ENCODE measurements at regions not wholly inside any gene's neighbourhood (a gene's known extent, or its start where the extent isn't known, plus 50 kb on each side); places are given as distances from the start of the nearest gene placed in this dataset.
"Not testable (repeated sequence)": the region's sequence is repeated elsewhere in the genome, so short reads cannot be mapped to it uniquely, and the experiment has no call there.

DNA sequence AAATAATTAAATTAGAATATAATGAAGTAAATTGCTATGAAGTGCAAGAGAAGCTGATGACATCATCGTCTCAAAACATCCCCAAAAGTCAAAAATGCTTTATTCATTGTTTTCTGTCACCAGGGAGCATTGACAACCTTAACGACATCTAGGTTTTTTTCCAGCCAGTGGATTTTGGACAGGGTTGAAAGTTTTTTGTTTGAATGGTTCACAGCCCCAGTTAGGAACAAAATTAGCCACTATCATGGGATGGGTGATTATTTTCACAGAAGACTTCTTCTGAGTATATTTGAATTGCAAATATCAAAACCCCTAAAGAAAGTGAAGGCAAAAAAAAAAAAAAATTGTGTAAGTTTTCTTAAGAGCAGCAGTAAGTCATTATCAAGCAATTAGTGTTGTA, 826.1 kb downstream of the STPG2 start:
- H3K9me2 ChIP-seq (replicated peaks; ENCODE audit: low read depth, low read length): no peaks in the 10 kb centered on the region
- no peaks in the 10 kb centered on the region for H3F3A ChIP-seq (ENCODE audit: low read depth)
- H3K4me1 ChIP-seq (ENCODE audit: insufficient read depth, low read length, poor library complexity, severe bottlenecking): no peaks in the 10 kb centered on the region
- no peaks in the 10 kb centered on the region for H3K9me3 ChIP-seq (ENCODE audit: insufficient read depth, low read depth, low read length)
- no peak overlapping the region for H3K9ac ChIP-seq (ENCODE audit: low read depth, low read length, poor library complexity, severe bottlenecking)
- no peak overlapping the region for H3K4me3 ChIP-seq (ENCODE audit: low read length, poor library complexity, severe bottlenecking)
- TF ChIP-seq, protein P1, sequence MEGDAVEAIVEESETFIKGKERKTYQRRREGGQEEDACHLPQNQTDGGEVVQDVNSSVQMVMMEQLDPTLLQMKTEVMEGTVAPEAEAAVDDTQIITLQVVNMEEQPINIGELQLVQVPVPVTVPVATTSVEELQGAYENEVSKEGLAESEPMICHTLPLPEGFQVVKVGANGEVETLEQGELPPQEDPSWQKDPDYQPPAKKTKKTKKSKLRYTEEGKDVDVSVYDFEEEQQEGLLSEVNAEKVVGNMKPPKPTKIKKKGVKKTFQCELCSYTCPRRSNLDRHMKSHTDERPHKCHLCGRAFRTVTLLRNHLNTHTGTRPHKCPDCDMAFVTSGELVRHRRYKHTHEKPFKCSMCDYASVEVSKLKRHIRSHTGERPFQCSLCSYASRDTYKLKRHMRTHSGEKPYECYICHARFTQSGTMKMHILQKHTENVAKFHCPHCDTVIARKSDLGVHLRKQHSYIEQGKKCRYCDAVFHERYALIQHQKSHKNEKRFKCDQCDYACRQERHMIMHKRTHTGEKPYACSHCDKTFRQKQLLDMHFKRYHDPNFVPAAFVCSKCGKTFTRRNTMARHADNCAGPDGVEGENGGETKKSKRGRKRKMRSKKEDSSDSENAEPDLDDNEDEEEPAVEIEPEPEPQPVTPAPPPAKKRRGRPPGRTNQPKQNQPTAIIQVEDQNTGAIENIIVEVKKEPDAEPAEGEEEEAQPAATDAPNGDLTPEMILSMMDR (conservative IDR thresholded peaks at IDR 0.05; ENCODE audit: low read length): no peak
- TF ChIP-seq EZH2phosphoT487 (IDR thresholded peaks at IDR 0.05; ENCODE audit: borderline replicate concordance): no peak
- H3K27me3 ChIP-seq (ENCODE audit: insufficient read depth, low read length, poor library complexity, severe bottlenecking): no peaks in the 10 kb centered on the region
- H3K36me3 ChIP-seq (ENCODE audit: insufficient read depth, low read length): no peaks in the 10 kb centered on the region
- H4K20me1 ChIP-seq (ENCODE audit: insufficient read depth, low read length, poor library complexity, severe bottlenecking): no peaks in the 10 kb centered on the region
- no peak overlapping the region for H2AFZ ChIP-seq (ENCODE audit: low read length)
- H3K79me2 ChIP-seq (ENCODE audit: insufficient read depth, low read length): no peaks in the 10 kb centered on the region
- H3K4me2 ChIP-seq (ENCODE audit: low read depth, low read length, poor library complexity, severe bottlenecking): no peak overlapping the region

DNA sequence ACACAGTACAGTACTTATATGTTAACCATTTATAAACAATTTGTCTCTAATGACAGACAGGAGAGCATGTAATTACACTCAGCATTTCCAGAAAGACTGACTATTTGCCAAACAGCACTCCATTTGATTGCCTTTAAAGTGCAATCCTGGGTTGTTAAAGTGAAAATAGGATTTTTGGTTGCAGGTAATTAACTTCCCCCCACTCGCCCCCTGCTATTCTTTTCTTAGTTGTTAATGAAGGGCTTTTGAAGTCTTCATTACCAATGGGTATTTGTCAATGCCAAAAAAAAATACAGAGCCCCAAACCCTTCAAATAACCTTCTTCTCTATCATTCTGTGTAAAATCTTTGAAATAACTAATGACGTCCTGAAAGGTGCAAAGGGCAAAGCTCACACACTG, 825.6 kb downstream of the STPG2 start:
- Histone ChIP-seq H3K4me3 (ENCODE audit: low read length, poor library complexity, severe bottlenecking) (no peak overlapping the region), H3K9me2 (replicated peaks; ENCODE audit: low read depth, low read length) (no peaks in the 10 kb centered on the region), H4K20me1 (ENCODE audit: insufficient read depth, low read length, poor library complexity, severe bottlenecking) (no peaks in the 10 kb centered on the region), H3K9ac (ENCODE audit: low read depth, low read length, poor library complexity, severe bottlenecking) (no peak overlapping the region), H3K36me3 (ENCODE audit: insufficient read depth, low read length) (no peaks in the 10 kb centered on the region), H3F3A (ENCODE audit: low read depth) (no peaks in the 10 kb centered on the region), H3K9me3 (ENCODE audit: insufficient read depth, low read depth, low read length) (no peaks in the 10 kb centered on the region), H3K27me3 (ENCODE audit: insufficient read depth, low read length, poor library complexity, severe bottlenecking) (no peaks in the 10 kb centered on the region), H2AFZ (ENCODE audit: low read length) (no peak overlapping the region), H3K4me1 (ENCODE audit: insufficient read depth, low read length, poor library complexity, severe bottlenecking) (no peaks in the 10 kb centered on the region), H3K4me2 (ENCODE audit: low read depth, low read length, poor library complexity, severe bottlenecking) (no peak overlapping the region), H3K79me2 (ENCODE audit: insufficient read depth, low read length) (no peaks in the 10 kb centered on the region)
- TF ChIP-seq, protein P1 (conservative IDR thresholded peaks at IDR 0.05; ENCODE audit: low read length): no peak
- TF ChIP-seq EZH2phosphoT487 (IDR thresholded peaks at IDR 0.05; ENCODE audit: borderline replicate concordance): no peak

DNA sequence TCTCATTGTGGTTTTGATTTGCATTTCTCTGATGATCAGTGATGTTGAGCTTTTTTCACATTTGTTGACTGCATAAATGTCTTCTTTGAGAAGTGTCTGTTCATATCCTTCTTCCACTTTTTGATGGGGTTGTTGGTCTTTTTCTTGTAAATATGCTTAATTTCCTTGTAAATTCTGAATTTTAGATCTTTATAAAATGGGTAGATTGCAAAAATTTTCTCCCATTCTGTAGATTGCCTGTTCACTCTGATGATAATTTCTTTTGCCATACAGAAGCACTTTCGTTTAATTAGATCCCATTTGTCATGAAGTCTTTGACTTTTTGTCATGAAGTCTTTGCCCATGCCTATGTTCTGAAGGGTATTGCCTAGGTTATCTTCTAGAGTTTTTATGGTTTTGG, 817.5 kb downstream of the STPG2 start:
- H3K4me2 ChIP-seq (ENCODE audit: low read depth, low read length, poor library complexity, severe bottlenecking); H3F3A ChIP-seq (ENCODE audit: low read depth); H3K4me1 ChIP-seq (ENCODE audit: insufficient read depth, low read length, poor library complexity, severe bottlenecking); H3K9ac ChIP-seq (ENCODE audit: low read depth, low read length, poor library complexity, severe bottlenecking); H3K4me3 ChIP-seq (ENCODE audit: low read length, poor library complexity, severe bottlenecking); H3K36me3 ChIP-seq (ENCODE audit: insufficient read depth, low read length); H3K9me2 ChIP-seq (replicated peaks; ENCODE audit: low read depth, low read length); H3K9me3 ChIP-seq (ENCODE audit: insufficient read depth, low read depth, low read length); H4K20me1 ChIP-seq (ENCODE audit: insufficient read depth, low read length, poor library complexity, severe bottlenecking); H2AFZ ChIP-seq (ENCODE audit: low read length); H3K27me3 ChIP-seq (ENCODE audit: insufficient read depth, low read length, poor library complexity, severe bottlenecking); H3K79me2 ChIP-seq (ENCODE audit: insufficient read depth, low read length): not testable (repeated sequence)

DNA sequence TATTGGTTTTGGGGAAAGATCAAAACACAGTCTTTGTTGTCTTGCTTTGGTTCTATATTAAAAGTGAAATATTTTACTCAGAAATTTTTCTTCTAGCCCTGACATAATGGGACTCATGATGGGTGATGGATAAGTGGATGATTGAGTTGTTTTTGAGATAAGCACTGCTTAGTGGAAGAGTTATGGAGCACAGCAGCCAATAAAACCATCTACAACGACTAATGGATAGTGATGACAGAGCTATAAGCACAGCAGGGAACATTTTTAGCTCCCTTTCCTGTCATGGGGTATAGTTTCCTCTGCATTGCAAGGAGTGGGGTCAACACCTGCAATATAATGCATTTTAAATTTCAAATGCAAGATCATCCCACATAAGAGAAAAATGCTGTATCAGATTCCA, 812.4 kb downstream of the STPG2 start:
- no peaks in the 10 kb centered on the region for H3K9me2 ChIP-seq (replicated peaks; ENCODE audit: low read depth, low read length)
- H3K9ac ChIP-seq (ENCODE audit: low read depth, low read length, poor library complexity, severe bottlenecking): no peak overlapping the region
- H3K9me3 ChIP-seq (ENCODE audit: insufficient read depth, low read depth, low read length): no peaks in the 10 kb centered on the region
- H3K4me2 ChIP-seq (ENCODE audit: low read depth, low read length, poor library complexity, severe bottlenecking): no peak overlapping the region
- no peaks in the 10 kb centered on the region for H3K27me3 ChIP-seq (ENCODE audit: insufficient read depth, low read length, poor library complexity, severe bottlenecking)
- H3K36me3 ChIP-seq (ENCODE audit: insufficient read depth, low read length): no peaks in the 10 kb centered on the region
- TF ChIP-seq EZH2phosphoT487 (IDR thresholded peaks at IDR 0.05; ENCODE audit: borderline replicate concordance): no peak
- TF ChIP-seq, protein P1 (conservative IDR thresholded peaks at IDR 0.05; ENCODE audit: low read length): no peak
- H4K20me1 ChIP-seq (ENCODE audit: insufficient read depth, low read length, poor library complexity, severe bottlenecking): no peaks in the 10 kb centered on the region
- H3F3A ChIP-seq (ENCODE audit: low read depth): no peaks in the 10 kb centered on the region
- H3K4me3 ChIP-seq (ENCODE audit: low read length, poor library complexity, severe bottlenecking): no peak overlapping the region
- H2AFZ ChIP-seq (ENCODE audit: low read length): no peak overlapping the region
- no peaks in the 10 kb centered on the region for H3K4me1 ChIP-seq (ENCODE audit: insufficient read depth, low read length, poor library complexity, severe bottlenecking)
- no peaks in the 10 kb centered on the region for H3K79me2 ChIP-seq (ENCODE audit: insufficient read depth, low read length)
